Panc1 (cell line): ENCODE measurements at regions not wholly inside any gene's neighbourhood (a gene's known extent, or its start where the extent isn't known, plus 50 kb on each side); places are given as distances from the start of the nearest gene placed in this dataset.

Experiments
- TCF7L2 ChIP-seq: IDR thresholded peaks from 2 replicates; pipeline ENCODE4 v1.6.1; 2011; ENCODE audit warnings: mild to moderate bottlenecking, low read depth, low read length, inconsistent platforms
- TF ChIP-seq, protein P1 (sequence below): fragments of 450-650 bp; IDR thresholded peaks from 2 replicates; pipeline ENCODE4 v1.5.1; 2017; ENCODE audit warnings: mild to moderate bottlenecking

DNA sequence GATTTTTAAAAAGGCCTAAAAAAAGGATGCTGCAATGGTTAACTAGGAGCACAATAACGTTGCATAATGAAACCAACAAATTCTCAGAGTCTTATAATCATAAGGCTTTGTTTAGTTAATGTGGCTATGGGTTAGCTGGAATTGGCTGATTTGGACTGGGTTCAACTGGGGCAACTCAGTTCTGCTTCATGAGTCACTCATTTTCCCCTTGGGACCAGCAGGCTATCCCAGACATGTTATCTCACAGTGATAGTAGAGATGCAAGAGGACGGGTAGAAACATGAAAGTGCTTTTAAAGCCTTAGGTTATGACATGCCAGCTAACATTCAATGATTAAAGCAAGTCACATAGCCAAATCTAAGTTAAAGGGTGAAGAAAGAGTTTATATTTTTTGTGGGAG is 189.2 kb upstream of the GK2 start:
- TF ChIP-seq, protein P1, sequence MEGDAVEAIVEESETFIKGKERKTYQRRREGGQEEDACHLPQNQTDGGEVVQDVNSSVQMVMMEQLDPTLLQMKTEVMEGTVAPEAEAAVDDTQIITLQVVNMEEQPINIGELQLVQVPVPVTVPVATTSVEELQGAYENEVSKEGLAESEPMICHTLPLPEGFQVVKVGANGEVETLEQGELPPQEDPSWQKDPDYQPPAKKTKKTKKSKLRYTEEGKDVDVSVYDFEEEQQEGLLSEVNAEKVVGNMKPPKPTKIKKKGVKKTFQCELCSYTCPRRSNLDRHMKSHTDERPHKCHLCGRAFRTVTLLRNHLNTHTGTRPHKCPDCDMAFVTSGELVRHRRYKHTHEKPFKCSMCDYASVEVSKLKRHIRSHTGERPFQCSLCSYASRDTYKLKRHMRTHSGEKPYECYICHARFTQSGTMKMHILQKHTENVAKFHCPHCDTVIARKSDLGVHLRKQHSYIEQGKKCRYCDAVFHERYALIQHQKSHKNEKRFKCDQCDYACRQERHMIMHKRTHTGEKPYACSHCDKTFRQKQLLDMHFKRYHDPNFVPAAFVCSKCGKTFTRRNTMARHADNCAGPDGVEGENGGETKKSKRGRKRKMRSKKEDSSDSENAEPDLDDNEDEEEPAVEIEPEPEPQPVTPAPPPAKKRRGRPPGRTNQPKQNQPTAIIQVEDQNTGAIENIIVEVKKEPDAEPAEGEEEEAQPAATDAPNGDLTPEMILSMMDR, result no peak
- no peak for TF ChIP-seq TCF7L2
